ENCODE measurements at regions not wholly inside any gene's neighbourhood (a gene's known extent, or its start where the extent isn't known, plus 50 kb on each side); places are given as distances from the start of the nearest gene placed in this dataset.

DNA sequence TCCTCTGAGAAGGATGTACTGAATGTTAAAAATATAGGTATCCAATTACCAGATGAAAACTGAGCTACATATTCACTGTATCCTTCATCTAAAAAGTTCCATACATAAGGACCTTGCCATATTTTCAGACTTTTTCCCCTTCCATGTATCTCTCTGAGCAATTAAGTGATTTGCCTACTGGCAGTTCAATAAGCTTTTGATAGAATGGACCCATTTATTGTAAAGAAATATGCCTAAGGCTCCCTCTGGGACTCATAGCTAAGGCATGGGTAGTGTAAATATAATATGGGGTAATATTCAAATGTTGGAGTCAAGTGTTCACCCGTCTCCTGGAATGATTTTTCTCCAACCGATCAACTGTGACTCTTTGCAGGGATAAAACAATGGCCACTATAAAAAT, 135.4 kb upstream of the FSHR start:
- no peak for TF ChIP-seq POLR2AphosphoS5 (IDR thresholded peaks at IDR 0.05)
- TF ChIP-seq, protein P1, sequence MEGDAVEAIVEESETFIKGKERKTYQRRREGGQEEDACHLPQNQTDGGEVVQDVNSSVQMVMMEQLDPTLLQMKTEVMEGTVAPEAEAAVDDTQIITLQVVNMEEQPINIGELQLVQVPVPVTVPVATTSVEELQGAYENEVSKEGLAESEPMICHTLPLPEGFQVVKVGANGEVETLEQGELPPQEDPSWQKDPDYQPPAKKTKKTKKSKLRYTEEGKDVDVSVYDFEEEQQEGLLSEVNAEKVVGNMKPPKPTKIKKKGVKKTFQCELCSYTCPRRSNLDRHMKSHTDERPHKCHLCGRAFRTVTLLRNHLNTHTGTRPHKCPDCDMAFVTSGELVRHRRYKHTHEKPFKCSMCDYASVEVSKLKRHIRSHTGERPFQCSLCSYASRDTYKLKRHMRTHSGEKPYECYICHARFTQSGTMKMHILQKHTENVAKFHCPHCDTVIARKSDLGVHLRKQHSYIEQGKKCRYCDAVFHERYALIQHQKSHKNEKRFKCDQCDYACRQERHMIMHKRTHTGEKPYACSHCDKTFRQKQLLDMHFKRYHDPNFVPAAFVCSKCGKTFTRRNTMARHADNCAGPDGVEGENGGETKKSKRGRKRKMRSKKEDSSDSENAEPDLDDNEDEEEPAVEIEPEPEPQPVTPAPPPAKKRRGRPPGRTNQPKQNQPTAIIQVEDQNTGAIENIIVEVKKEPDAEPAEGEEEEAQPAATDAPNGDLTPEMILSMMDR (IDR thresholded peaks at IDR 0.05), result no peak
